ENCODE measurements at regions not wholly inside any gene's neighbourhood (a gene's known extent, or its start where the extent isn't known, plus 50 kb on each side); places are given as distances from the start of the nearest gene placed in this dataset.
"Not testable (repeated sequence)": the region's sequence is repeated elsewhere in the genome, so short reads cannot be mapped to it uniquely, and the experiment has no call there.

- H3K27ac Mint-ChIP-seq: no peak overlapping the region
- no peaks in the 10 kb centered on the region for H3K9me3 Mint-ChIP-seq
- no peaks in the 10 kb centered on the region for H3K4me1 Mint-ChIP-seq
- no peak for ATAC-seq
- DNase-seq: no peak
- peaks cover 23% of the 10 kb centered on the region for H3K27me3 Mint-ChIP-seq
- no peaks in the 10 kb centered on the region for H3K36me3 Mint-ChIP-seq (ENCODE audit: low read depth)
- H3K4me3 Mint-ChIP-seq: no peak overlapping the region
Observed at GRCh38 chr2:176415174-176415895, 146.1 kb downstream of the MTX2 start.

DNA sequence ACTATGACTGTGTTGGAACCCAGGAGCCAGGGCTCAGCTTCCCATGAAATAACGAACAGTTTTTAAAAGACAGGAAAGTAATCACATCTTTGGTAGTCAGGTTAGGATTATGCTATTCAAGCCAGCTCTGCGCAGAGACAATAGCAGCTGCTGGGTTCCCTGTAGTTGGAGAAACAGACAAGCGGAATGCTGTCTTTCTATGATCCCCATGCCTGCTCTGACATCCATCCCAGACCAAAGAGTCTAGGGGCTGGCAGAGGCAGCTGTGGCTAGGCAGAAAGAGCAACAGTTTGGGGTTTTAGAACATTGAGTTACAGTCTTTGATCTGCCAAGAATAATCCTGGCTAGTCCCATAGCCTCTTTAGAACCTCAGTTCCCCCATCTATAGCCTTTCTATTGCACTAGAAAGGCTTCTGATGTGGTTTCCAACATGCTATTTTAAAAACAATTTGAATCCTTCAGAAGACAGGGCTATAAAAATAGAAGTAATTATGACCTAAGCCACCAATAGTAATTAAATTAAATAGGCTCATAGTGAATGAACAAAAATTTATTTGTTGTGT lies 146.8 kb downstream of the MTX2 start:
- peaks cover 23% of the 10 kb centered on the region for H3K27me3 Mint-ChIP-seq
- H3K4me3 Mint-ChIP-seq: no peak overlapping the region
- DNase-seq (no peak), ATAC-seq (no peak)
- H3K27ac Mint-ChIP-seq: no peak overlapping the region
- no peaks in the 10 kb centered on the region for H3K9me3 Mint-ChIP-seq
- H3K36me3 Mint-ChIP-seq (ENCODE audit: low read depth): no peaks in the 10 kb centered on the region
- H3K4me1 Mint-ChIP-seq: no peaks in the 10 kb centered on the region

- Mint-ChIP-seq H3K4me3 (no peak overlapping the region), H3K4me1 (no peaks in the 10 kb centered on the region), H3K9me3 (no peaks in the 10 kb centered on the region), H3K36me3 (ENCODE audit: low read depth) (no peaks in the 10 kb centered on the region), H3K27ac (no peak overlapping the region), H3K27me3 (peaks cover 18% of the 10 kb centered on the region)
- ATAC-seq: no peak
- no peak for DNase-seq
Observed at GRCh38 chr2:176418768-176419167, 149.5 kb downstream of the MTX2 start.

DNA sequence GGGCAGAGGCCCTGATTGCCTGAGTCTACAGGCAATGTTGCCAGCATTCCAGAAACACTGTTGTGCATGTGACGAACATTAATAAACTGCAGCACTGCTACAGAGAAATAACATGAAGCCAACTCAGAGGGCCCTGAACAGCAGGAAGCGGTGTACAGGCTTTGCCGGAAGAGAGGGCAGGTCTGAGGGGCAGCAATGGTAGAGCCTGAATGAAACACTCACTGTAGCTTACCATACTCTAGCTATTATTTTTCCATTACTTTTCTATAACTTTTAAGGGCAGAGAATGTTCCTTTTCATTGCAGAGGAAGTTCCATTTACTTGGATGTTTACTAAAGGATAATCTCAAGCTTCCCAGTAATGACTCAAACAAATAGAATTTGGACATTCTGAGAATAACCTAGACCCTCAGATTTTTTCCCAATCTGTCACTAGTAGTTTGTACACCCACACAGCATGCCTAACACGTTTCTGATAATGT lies 150.4 kb downstream of the MTX2 start:
- peaks cover 12% of the 10 kb centered on the region for H3K27me3 Mint-ChIP-seq
- H3K27ac Mint-ChIP-seq: no peak overlapping the region
- no peak overlapping the region for H3K4me3 Mint-ChIP-seq
- H3K9me3 Mint-ChIP-seq: no peaks in the 10 kb centered on the region
- DNase-seq (no peak), ATAC-seq (no peak)
- no peaks in the 10 kb centered on the region for H3K36me3 Mint-ChIP-seq (ENCODE audit: low read depth)
- no peaks in the 10 kb centered on the region for H3K4me1 Mint-ChIP-seq

GRCh38 chr2:176421297-176422050 lies 152.2 kb downstream of the MTX2 start:
- H3K27me3 Mint-ChIP-seq: peaks cover 2% of the 10 kb centered on the region
- DNase-seq: no peak
- H3K9me3 Mint-ChIP-seq: no peaks in the 10 kb centered on the region
- H3K27ac Mint-ChIP-seq: no peak overlapping the region
- no peak for ATAC-seq
- H3K4me3 Mint-ChIP-seq: no peak overlapping the region
- no peaks in the 10 kb centered on the region for H3K36me3 Mint-ChIP-seq (ENCODE audit: low read depth)
- H3K4me1 Mint-ChIP-seq: no peaks in the 10 kb centered on the region

- no peak for ATAC-seq
- Mint-ChIP-seq H3K36me3 (ENCODE audit: low read depth) (no peaks in the 10 kb centered on the region), H3K27ac (no peak overlapping the region), H3K4me3 (no peak overlapping the region), H3K27me3 (peaks cover 7% of the 10 kb centered on the region), H3K9me3 (no peaks in the 10 kb centered on the region), H3K4me1 (no peaks in the 10 kb centered on the region)
- no peak for DNase-seq
Observed at GRCh38 chr2:176423819-176424218, 154.6 kb downstream of the MTX2 start.

DNA sequence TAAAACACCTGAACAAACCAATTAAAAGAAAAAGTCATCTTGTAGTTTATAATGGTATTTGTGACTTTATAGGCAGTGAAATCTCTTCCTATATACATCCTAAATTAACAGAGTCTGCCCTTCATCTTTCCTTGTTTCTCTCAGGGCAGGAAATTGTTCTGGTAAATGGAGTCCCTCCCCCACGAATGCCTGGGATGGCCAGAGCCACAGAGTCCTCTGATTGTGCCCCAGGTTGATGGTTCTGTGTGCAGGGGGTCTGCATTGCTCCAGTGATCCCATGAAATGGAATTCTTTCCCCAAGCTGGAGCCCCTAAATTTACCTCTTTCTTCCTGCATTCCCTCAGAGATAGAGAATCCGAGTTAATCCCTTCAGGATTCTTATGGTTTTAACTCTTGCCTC lies 155.5 kb downstream of the MTX2 start:
- no peak overlapping the region for H3K27ac Mint-ChIP-seq
- no peaks in the 10 kb centered on the region for H3K36me3 Mint-ChIP-seq (ENCODE audit: low read depth)
- no peaks in the 10 kb centered on the region for H3K4me1 Mint-ChIP-seq
- no peak for DNase-seq
- no peak overlapping the region for H3K4me3 Mint-ChIP-seq
- ATAC-seq: no peak
- H3K9me3 Mint-ChIP-seq: no peaks in the 10 kb centered on the region
- H3K27me3 Mint-ChIP-seq: peaks cover 7% of the 10 kb centered on the region

DNA sequence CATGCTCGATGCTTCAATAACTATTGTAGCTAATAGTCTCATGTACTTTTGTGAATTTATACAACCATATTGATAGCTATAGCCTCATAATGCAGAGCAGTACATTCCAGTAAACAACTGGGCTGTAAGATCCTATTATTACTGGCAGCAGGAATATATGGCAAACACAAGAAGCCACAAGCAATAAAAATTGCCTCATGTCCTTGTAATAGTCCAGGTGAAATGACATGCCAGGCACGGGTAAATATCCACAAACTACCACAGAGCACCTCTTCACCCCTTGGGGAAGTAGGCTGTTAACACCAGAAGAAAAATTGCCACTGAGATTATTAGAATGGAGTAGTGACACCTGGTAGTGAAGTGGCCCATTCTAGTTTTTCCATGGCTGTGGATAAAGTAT lies 158.3 kb downstream of the MTX2 start:
- no peak overlapping the region for H3K4me3 Mint-ChIP-seq
- no peaks in the 10 kb centered on the region for H3K36me3 Mint-ChIP-seq (ENCODE audit: low read depth)
- H3K4me1 Mint-ChIP-seq: no peaks in the 10 kb centered on the region
- H3K27me3 Mint-ChIP-seq: peaks cover 7% of the 10 kb centered on the region
- H3K9me3 Mint-ChIP-seq: no peaks in the 10 kb centered on the region
- ATAC-seq: no peak
- H3K27ac Mint-ChIP-seq: no peak overlapping the region
- DNase-seq: no peak

DNA sequence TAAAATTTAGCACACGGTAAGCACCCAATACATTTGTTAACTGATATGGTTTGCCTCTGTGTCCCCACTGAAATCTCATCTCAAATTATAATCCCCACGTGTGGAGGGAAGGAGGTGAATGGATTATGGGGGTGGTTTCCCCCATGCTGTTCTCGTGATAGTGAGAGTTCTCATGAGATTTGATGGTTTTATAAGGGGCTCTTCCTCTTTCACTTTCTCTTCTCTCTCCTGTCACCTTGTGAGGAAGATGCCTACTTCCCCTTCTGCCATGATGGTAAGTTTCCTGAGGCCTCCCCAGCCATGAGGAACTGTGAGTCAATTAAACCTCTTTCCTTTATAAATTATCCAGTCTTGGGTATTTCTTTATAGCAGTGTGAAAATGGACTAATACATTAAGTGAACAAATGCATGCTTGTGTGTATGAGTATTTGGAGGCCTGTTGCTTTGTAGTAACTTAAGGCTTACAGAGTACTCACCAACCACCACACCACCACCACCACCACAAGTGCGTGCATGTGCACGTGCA lies 159.8 kb downstream of the MTX2 start:
- not testable (repeated sequence) for H3K9me3 Mint-ChIP-seq; H3K27ac Mint-ChIP-seq; H3K4me1 Mint-ChIP-seq; ATAC-seq; DNase-seq; H3K36me3 Mint-ChIP-seq (ENCODE audit: low read depth); H3K4me3 Mint-ChIP-seq
- H3K27me3 Mint-ChIP-seq: peaks cover 11% of the 10 kb centered on the region

GRCh38 chr2:176432434-176432833 lies 163.2 kb downstream of the MTX2 start:
- no peak for ATAC-seq
- H3K4me3 Mint-ChIP-seq: no peak overlapping the region
- DNase-seq: no peak
- H3K27ac Mint-ChIP-seq: no peak overlapping the region
- H3K4me1 Mint-ChIP-seq: no peaks in the 10 kb centered on the region
- H3K9me3 Mint-ChIP-seq: peaks cover 4% of the 10 kb centered on the region
- no peaks in the 10 kb centered on the region for H3K36me3 Mint-ChIP-seq (ENCODE audit: low read depth)
- peaks cover 12% of the 10 kb centered on the region for H3K27me3 Mint-ChIP-seq

DNA sequence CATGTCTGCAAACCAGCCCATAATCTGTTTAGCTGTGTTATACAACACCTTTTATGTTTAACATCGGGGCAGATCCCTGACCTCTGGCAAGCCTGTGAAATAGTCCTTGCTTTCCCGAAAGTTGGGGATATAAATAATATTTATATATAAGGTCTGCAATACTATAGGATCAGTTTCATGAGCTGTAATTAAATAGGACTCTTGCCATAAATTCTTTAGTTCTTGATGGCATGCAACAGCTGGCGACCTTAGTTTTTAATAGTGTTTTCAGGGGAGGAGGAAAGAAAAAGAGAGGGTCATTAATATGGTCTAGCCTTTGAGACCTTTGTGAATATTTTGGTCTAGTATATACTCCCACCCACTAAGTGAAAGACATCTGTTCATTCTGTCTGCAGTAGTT lies 166.5 kb downstream of the MTX2 start:
- H3K4me1 Mint-ChIP-seq: no peaks in the 10 kb centered on the region
- ATAC-seq: no peak
- H3K36me3 Mint-ChIP-seq (ENCODE audit: low read depth): no peaks in the 10 kb centered on the region
- no peak overlapping the region for H3K4me3 Mint-ChIP-seq
- H3K27me3 Mint-ChIP-seq: peaks cover 13% of the 10 kb centered on the region
- H3K27ac Mint-ChIP-seq: no peak overlapping the region
- peaks cover 4% of the 10 kb centered on the region for H3K9me3 Mint-ChIP-seq
- no peak for DNase-seq

GRCh38 chr2:176443946-176444345 lies 174.7 kb downstream of the MTX2 start:
- no peak for ATAC-seq
- no peaks in the 10 kb centered on the region for H3K9me3 Mint-ChIP-seq
- peaks cover 8% of the 10 kb centered on the region for H3K27me3 Mint-ChIP-seq
- no peak overlapping the region for H3K4me3 Mint-ChIP-seq
- H3K27ac Mint-ChIP-seq: no peak overlapping the region
- H3K36me3 Mint-ChIP-seq (ENCODE audit: low read depth): no peaks in the 10 kb centered on the region
- H3K4me1 Mint-ChIP-seq: peaks cover 3% of the 10 kb centered on the region
- DNase-seq: no peak

- H3K4me1 Mint-ChIP-seq: peaks cover 3% of the 10 kb centered on the region
- no peaks in the 10 kb centered on the region for H3K9me3 Mint-ChIP-seq
- H3K36me3 Mint-ChIP-seq (ENCODE audit: low read depth): no peaks in the 10 kb centered on the region
- ATAC-seq (no peak), DNase-seq (no peak)
- H3K4me3 Mint-ChIP-seq: no peak overlapping the region
- no peak overlapping the region for H3K27ac Mint-ChIP-seq
- H3K27me3 Mint-ChIP-seq: peaks cover 4% of the 10 kb centered on the region
Observed at GRCh38 chr2:176445956-176446355, 176.7 kb downstream of the MTX2 start.

- ATAC-seq: no peak
- Mint-ChIP-seq H3K9me3 (no peaks in the 10 kb centered on the region), H3K4me3 (no peak overlapping the region), H3K4me1 (peaks cover 3% of the 10 kb centered on the region), H3K27ac (no peak overlapping the region), H3K27me3 (peaks cover 4% of the 10 kb centered on the region), H3K36me3 (ENCODE audit: low read depth) (no peaks in the 10 kb centered on the region)
- no peak for DNase-seq
Observed at GRCh38 chr2:176446718-176447414, 177.6 kb downstream of the MTX2 start.
